CD8-positive, alpha-beta memory T cell (primary cell): ENCODE measurements at regions not wholly inside any gene's neighbourhood (a gene's known extent, or its start where the extent isn't known, plus 50 kb on each side); places are given as distances from the start of the nearest gene placed in this dataset.

Experiments
- CTCF ChIA-PET: fragments of 350-600 bp; sonication (Branson Sonifier 250); formaldehyde crosslinking; loops from one replicate; lab custom pipeline; 2021; ENCODE audit warnings: antibody characterized with exemption; lab: Charles Lee
- POLR2A ChIA-PET: fragments of 350-600 bp; sonication (Branson Sonifier 250); formaldehyde crosslinking; loops from one replicate; lab custom pipeline; 2021; ENCODE audit warnings: antibody characterized with exemption; lab: Charles Lee
- DNase-seq, 5 donors: peaks; one replicate each; pipeline versions ENCODE4 v3.0.0 to v3.0.0-alpha.2; 2020 to 2022; ENCODE audit warnings: mixed read lengths in 1 of 5
- H3K27ac ChIP-seq: one replicate; pipeline ENCODE4 v1.7.0; 2013; ENCODE audit warnings: low read depth, mild to moderate bottlenecking, low read length, moderate library complexity
- H3K27me3 ChIP-seq: 2 replicates; pipeline ENCODE4 v1.7.0; 2013; ENCODE audit warnings: low read length, mild to moderate bottlenecking; ENCODE audit not compliant: insufficient read depth, poor library complexity, severe bottlenecking
- H3K36me3 ChIP-seq: 2 replicates; pipeline ENCODE4 v1.7.0; 2013; ENCODE audit warnings: mild to moderate bottlenecking, low read length, moderate library complexity; ENCODE audit not compliant: insufficient read depth
- H3K4me1 ChIP-seq: 2 replicates; pipeline ENCODE4 v1.7.0; 2013; ENCODE audit warnings: mild to moderate bottlenecking, low read length, moderate library complexity; ENCODE audit not compliant: insufficient read depth
- H3K4me3 ChIP-seq: 2 replicates; pipeline ENCODE4 v1.7.0; 2013; ENCODE audit warnings: mild to moderate bottlenecking, low read length
- H3K9me3 ChIP-seq: 2 replicates; pipeline ENCODE4 v1.7.0; 2013; ENCODE audit warnings: mild to moderate bottlenecking, low read length
- H3K27ac Mint-ChIP-seq, 8 donors: one replicate each; pipeline ENCODE4 v1.8.0; 2020 to 2021; ENCODE audit warnings: mixed read lengths in 8 of 8, mild to moderate bottlenecking in 6 of 8, inconsistent platforms in 3 of 8, moderate library complexity in 3 of 8
- H3K27me3 Mint-ChIP-seq, 2 donors: one replicate each; pipeline ENCODE4 v1.8.0; 2020 to 2021; ENCODE audit warnings: mixed read lengths in 2 of 2, mild to moderate bottlenecking in 1 of 2, moderate library complexity in 1 of 2
- H3K36me3 Mint-ChIP-seq, 3 donors: one replicate each; pipeline ENCODE4 v1.8.0; 2020 to 2021; ENCODE audit warnings: mixed read lengths in 3 of 3, inconsistent platforms in 1 of 3, mild to moderate bottlenecking in 1 of 3
- H3K4me1 Mint-ChIP-seq, 3 donors: one replicate each; pipeline ENCODE4 v1.8.0; 2020 to 2021; ENCODE audit warnings: mixed read lengths in 3 of 3, inconsistent platforms in 1 of 3, mild to moderate bottlenecking in 1 of 3
- H3K4me3 Mint-ChIP-seq, 7 donors: one replicate each; pipeline ENCODE4 v1.8.0; 2020 to 2021; ENCODE audit warnings: mixed read lengths in 7 of 7, mild to moderate bottlenecking in 6 of 7, moderate library complexity in 4 of 7, inconsistent platforms in 2 of 7
- H3K9me3 Mint-ChIP-seq, 5 donors: one replicate each; pipeline ENCODE4 v1.8.0; 2020 to 2022; ENCODE audit warnings: mixed read lengths in 5 of 5, mild to moderate bottlenecking in 3 of 5, moderate library complexity in 2 of 5, inconsistent platforms in 1 of 5

DNA sequence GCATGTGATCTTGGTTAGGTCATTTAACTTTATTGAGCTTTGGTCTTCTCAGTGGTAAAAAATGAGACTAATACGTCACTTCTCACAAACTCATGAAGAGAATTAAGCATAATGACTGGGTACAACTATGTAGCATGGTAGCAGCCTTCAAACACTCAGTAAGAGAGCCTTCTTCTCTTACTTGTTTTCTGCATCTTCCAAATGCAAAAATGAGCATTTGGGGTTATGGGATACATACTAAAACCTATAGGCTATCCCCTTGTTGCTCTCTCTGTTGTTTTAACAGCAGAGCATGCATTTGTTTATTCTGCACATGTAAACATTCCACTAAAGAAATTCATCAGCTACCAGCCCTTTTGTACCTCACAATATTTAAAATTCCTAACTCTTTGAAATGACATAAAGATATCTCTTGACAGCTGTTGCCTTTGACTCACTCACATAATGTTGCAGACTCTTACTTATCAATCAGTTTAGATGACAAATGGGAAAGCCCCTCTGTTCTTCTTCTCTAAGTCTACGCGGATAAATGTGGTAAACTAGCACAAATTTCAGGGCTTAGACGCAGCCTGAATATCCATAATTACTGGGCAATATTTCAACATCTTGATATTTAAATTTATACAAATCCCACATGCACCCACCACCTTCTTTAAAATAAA lies 327.3 kb upstream of the SATB1 start:
- peaks cover 18% of the 10 kb centered on the region for H3K4me1 ChIP-seq
- H3K4me3 ChIP-seq, result no peak overlapping the region
- no peak overlapping the region for H3K27ac ChIP-seq
- no peaks in the 10 kb centered on the region for H3K36me3 ChIP-seq
- CTCF ChIA-PET, result interaction anchor here (4.1 kb wide), 1 partner anchor 193 kb away, joined by 26 read pairs; no protein-coding TSS in a partner anchor
- POLR2A ChIA-PET, result no interaction called here
- Mint-ChIP-seq H3K27me3 (no peaks in the 10 kb centered on the region), H3K4me3 (no peak overlapping the region), H3K36me3 (no peaks in the 10 kb centered on the region), H3K9me3 (no peaks in the 10 kb centered on the region), H3K27ac (no peak overlapping the region), H3K4me1 (peaks cover 18 to 60% (median 22%) of the 10 kb centered on the region in 3 donors)
- DNase-seq, result no peak
- no peaks in the 10 kb centered on the region for H3K27me3 ChIP-seq
- no peaks in the 10 kb centered on the region for H3K9me3 ChIP-seq

DNA sequence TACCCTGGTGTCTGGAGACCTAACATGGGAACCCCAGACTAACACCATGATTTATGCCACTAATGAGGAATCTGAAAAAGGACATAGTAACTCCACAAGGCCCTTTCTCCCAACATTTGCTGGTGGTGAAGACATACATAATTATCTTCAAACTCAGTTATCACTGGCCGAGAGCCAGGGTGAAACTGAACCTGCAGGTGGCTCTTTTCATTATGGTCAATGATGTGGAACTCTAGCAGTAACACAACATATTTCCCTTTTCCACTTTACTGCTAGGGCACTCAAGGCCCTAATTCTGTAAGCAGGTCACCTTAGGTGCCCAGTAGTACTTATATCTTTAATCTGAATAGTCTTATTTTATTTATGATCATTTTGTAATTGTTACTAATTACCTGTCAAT lies 326.4 kb upstream of the SATB1 start:
- Mint-ChIP-seq H3K36me3 (peaks cover 0 to 2% (median 0%) of the 10 kb centered on the region in 3 donors), H3K9me3 (no peaks in the 10 kb centered on the region), H3K4me3 (no peak overlapping the region), H3K27ac (no peak overlapping the region), H3K4me1 (peaks cover 16 to 57% (median 20%) of the 10 kb centered on the region in 3 donors), H3K27me3 (no peaks in the 10 kb centered on the region)
- H3K36me3 ChIP-seq, result no peaks in the 10 kb centered on the region
- no peaks in the 10 kb centered on the region for H3K27me3 ChIP-seq
- no peaks in the 10 kb centered on the region for H3K9me3 ChIP-seq
- ChIA-PET CTCF (interaction anchor here (4.1 kb wide), 1 partner anchor 192 kb away, joined by 26 read pairs; no protein-coding TSS in a partner anchor), POLR2A (no interaction called here)
- H3K4me1 ChIP-seq, result peaks cover 17% of the 10 kb centered on the region
- no peak overlapping the region for H3K4me3 ChIP-seq
- no peak overlapping the region for H3K27ac ChIP-seq
- no peak for DNase-seq

DNA sequence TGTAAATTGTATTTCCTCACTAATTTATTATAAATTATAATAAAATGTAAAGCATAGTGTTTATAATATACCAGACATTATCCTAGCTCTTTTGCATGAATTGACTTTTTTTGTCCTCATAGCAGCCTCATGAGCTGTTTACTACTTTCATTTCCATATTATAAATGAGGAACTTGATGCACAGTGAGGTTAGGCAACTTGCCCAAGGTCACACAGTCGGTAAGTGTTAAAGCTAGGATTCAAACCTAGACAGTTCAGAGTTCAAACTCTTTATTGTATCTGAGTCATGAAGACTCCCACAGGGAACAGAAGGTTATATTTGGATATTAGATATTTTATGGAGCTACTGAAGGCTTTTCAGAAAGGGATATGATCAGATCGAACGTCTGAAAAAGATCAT lies 322.2 kb upstream of the SATB1 start:
- DNase-seq, result no peak
- POLR2A ChIA-PET, result no interaction called here
- H3K36me3 Mint-ChIP-seq, result peaks cover 0 to 8% (median 0%) of the 10 kb centered on the region in 3 donors
- H3K27me3 ChIP-seq, result no peaks in the 10 kb centered on the region
- no peak overlapping the region for H3K4me3 ChIP-seq
- H3K4me3 Mint-ChIP-seq, result no peak overlapping the region
- peaks cover 43 to 62% (median 53%) of the 10 kb centered on the region in 3 donors for H3K4me1 Mint-ChIP-seq
- no peak overlapping the region for H3K27ac ChIP-seq
- H3K9me3 ChIP-seq, result no peaks in the 10 kb centered on the region
- H3K36me3 ChIP-seq, result no peaks in the 10 kb centered on the region
- CTCF ChIA-PET, result interaction anchor here (0.8 to 1.2 kb wide), 3 partner anchors 10 to 301 kb away, joined by 3 to 5 read pairs (median 3); no protein-coding TSS in a partner anchor
- no peak overlapping the region for H3K27ac Mint-ChIP-seq
- no peaks in the 10 kb centered on the region for H3K27me3 Mint-ChIP-seq
- peaks cover 53% of the 10 kb centered on the region for H3K4me1 ChIP-seq
- H3K9me3 Mint-ChIP-seq, result no peaks in the 10 kb centered on the region

DNA sequence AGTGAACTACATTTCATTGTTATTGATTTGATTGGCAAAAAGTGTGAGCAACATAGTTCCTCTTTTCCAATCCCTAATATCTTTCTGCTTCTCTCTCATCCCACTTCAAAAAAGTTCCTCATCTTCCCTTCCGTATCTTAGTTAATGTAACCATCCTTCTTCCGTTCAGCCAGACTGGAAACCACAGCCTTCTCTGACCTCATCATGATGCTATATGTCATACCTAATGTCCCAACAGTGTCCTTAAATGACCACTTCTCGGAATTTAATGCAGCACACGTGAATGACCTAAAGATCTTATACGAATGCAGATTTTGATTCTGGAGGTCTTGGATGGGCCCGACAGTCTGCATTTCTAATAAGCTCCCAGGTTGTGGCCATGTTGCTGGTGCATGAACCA lies 320.3 kb upstream of the SATB1 start:
- no peaks in the 10 kb centered on the region for H3K27me3 ChIP-seq

DNA sequence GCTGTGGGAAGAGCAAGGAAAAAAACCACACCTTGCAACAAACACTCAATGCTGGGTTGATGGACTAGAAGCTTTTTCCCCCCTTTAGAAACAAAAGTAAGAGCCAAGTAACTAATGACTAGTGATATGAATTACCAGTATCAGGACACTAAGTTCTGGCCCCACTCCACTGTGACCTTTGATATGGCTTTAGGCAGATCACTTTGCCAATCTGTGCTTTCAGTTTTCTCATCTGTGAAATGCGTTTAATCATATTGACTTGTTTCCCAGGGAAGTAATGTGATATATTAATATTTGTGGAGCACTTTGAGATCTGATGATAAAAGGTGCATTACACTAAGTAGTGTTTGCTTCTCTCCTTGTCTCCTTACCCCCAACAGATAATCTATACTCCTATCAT lies 319.3 kb upstream of the SATB1 start:
- Histone ChIP-seq H3K27me3 (no peaks in the 10 kb centered on the region), H3K9me3 (no peaks in the 10 kb centered on the region), H3K4me3 (peak overlapping the region; percentile 16), H3K27ac (no peak overlapping the region), H3K4me1 (peaks cover 63% of the 10 kb centered on the region), H3K36me3 (no peaks in the 10 kb centered on the region)
- ChIA-PET POLR2A (no interaction called here), CTCF (interaction anchor here (1.2 to 3.3 kb wide), 3 partner anchors 13 to 185 kb away, joined by 3 to 11 read pairs (median 3); no protein-coding TSS in a partner anchor)
- Mint-ChIP-seq H3K4me3 (peak overlapping the region in 5 of 7 donors; percentile 19 to 74 (median 38)), H3K9me3 (no peaks in the 10 kb centered on the region), H3K4me1 (peaks cover 61 to 72% (median 68%) of the 10 kb centered on the region in 3 donors), H3K27me3 (no peaks in the 10 kb centered on the region), H3K27ac (peak overlapping the region; percentile 32 to 93 (median 78)), H3K36me3 (peaks cover 0 to 8% (median 0%) of the 10 kb centered on the region in 3 donors)
- DNase-seq, result no peak

More for the DNA sequence above, 320.3 kb upstream of the SATB1 start:
- Histone ChIP-seq H3K27ac (no peak overlapping the region), H3K9me3 (no peaks in the 10 kb centered on the region), H3K4me3 (no peak overlapping the region), H3K36me3 (no peaks in the 10 kb centered on the region), H3K4me1 (peaks cover 53% of the 10 kb centered on the region)
- H3K4me1 Mint-ChIP-seq, result peaks cover 53 to 66% (median 64%) of the 10 kb centered on the region in 3 donors
- peak overlapping the region in 7 of 8 donors; percentile 47 to 91 (median 76) for H3K27ac Mint-ChIP-seq
- ChIA-PET CTCF (interaction anchor here (3.3 kb wide), 1 partner anchor 186 kb away, joined by 11 read pairs; no protein-coding TSS in a partner anchor), POLR2A (no interaction called here)
- peak overlapping the region in 4 of 7 donors; percentile 0 to 74 (median 10) for H3K4me3 Mint-ChIP-seq
- H3K36me3 Mint-ChIP-seq, result peaks cover 0 to 8% (median 0%) of the 10 kb centered on the region in 3 donors
- DNase-seq, result no peak
- no peaks in the 10 kb centered on the region for H3K9me3 Mint-ChIP-seq
- H3K27me3 Mint-ChIP-seq, result no peaks in the 10 kb centered on the region

DNA sequence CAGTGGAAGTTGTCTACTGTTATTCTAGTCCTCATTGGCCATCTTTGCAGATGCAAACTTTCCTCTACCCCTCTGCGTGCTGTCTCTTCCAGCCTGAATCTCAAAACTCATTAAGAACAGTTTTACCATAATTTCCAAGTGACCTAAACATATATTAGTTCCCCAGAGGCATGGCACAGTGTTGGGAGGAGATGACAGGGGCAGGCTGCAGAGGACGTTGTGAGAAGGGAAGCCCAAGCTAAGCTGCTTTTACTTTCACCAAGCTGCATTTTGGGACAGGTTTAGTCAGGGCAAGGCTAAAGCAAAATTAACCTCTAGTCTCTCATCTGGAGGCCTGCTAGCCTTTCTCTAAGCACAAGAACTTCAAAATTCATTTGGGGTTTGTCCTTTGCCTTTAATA lies 318.6 kb upstream of the SATB1 start:
- H3K4me3 Mint-ChIP-seq, result peak overlapping the region in 6 of 7 donors; percentile 15 to 73 (median 43)
- POLR2A ChIA-PET, result interaction anchor here (0.6 kb wide), 1 partner anchor 447 kb away, joined by 7 read pairs; no protein-coding TSS in a partner anchor
- H3K27ac Mint-ChIP-seq, result peak overlapping the region; percentile 11 to 93 (median 82)
- no peaks in the 10 kb centered on the region for H3K27me3 ChIP-seq
- no peaks in the 10 kb centered on the region for H3K27me3 Mint-ChIP-seq
- H3K36me3 ChIP-seq, result no peaks in the 10 kb centered on the region
- no peaks in the 10 kb centered on the region for H3K9me3 Mint-ChIP-seq
- peaks cover 0 to 8% (median 0%) of the 10 kb centered on the region in 3 donors for H3K36me3 Mint-ChIP-seq
- no peak for DNase-seq
- H3K4me3 ChIP-seq, result peak overlapping the region; percentile 11
- peaks cover 70% of the 10 kb centered on the region for H3K4me1 ChIP-seq
- H3K27ac ChIP-seq, result no peak overlapping the region
- H3K4me1 Mint-ChIP-seq, result peaks cover 68 to 77% (median 74%) of the 10 kb centered on the region in 3 donors
- no peaks in the 10 kb centered on the region for H3K9me3 ChIP-seq
- CTCF ChIA-PET, result interaction anchor here (1.2 to 3.3 kb wide), 3 partner anchors 14 to 184 kb away, joined by 3 to 11 read pairs (median 3); no protein-coding TSS in a partner anchor

DNA sequence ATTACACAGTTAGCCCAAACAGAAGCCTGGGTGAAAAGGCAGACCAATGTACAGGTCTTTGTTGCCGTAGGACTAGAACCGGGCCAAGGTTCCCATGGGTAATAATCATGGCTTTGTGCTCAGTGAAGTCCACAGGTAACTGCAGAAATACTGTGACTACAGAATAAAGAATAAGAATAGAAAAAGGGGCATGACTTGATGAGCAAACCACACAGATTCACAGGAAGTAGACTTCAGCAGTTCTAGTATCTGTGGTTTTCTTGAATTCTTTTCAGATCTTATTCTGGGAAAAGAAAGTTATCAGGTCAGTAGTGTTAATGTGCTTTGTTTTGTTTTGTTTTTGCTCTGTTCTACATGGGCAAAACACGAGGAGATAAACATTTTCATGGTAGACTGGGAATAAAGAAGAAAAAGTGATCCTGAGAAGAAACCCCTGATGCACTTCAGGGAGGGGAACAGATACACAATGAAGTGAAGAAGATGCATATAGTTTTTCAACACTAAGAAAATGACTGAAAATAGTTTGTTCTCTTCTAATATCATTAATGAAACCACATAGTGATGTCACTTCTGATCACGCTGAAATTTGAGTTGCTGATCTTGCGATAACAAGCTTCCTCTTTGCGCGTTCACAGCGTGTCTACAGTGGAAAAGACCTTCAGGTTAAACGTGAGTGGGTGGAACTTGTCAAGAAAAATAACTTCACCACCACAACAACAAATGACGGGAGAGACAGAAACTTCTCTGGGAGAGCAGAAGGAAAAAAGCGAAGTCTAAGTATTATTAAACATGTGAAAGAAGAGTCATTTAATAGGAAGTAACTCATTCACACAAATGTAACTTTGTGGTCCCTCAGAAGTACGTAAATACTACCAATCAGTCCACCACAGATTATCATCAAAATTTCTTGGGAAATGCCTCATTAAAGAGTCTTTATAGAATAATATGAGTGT lies 315.8 kb upstream of the SATB1 start:
- ChIA-PET POLR2A (interaction anchor here (0.7 kb wide), 1 partner anchor 8 kb away, joined by 4 read pairs; no protein-coding TSS in a partner anchor), CTCF (interaction anchor here (1.0 to 1.1 kb wide), 2 partner anchors 9 to 181 kb away, joined by 3 read pairs; no protein-coding TSS in a partner anchor)
- Histone ChIP-seq H3K4me1 (peaks cover 69% of the 10 kb centered on the region), H3K36me3 (no peaks in the 10 kb centered on the region), H3K4me3 (peak overlapping the region; percentile 42), H3K9me3 (no peaks in the 10 kb centered on the region), H3K27me3 (no peaks in the 10 kb centered on the region), H3K27ac (peak overlapping the region; percentile 57)
- Mint-ChIP-seq H3K27me3 (no peaks in the 10 kb centered on the region), H3K4me3 (peak overlapping the region; percentile 67 to 81 (median 76)), H3K9me3 (peaks cover 0 to 5% (median 0%) of the 10 kb centered on the region in 5 donors), H3K27ac (peak overlapping the region; percentile 85 to 100 (median 92)), H3K4me1 (peaks cover 78 to 93% (median 92%) of the 10 kb centered on the region in 3 donors), H3K36me3 (peaks cover 0 to 15% (median 2%) of the 10 kb centered on the region in 3 donors)
- DNase-seq, result peak; percentile 33 to 79 (median 67)
